CD8-positive, alpha-beta memory T cell (primary cell): ENCODE measurements at regions not wholly inside any gene's neighbourhood (a gene's known extent, or its start where the extent isn't known, plus 50 kb on each side); places are given as distances from the start of the nearest gene placed in this dataset.

Experiments used
- CTCF ChIA-PET: fragments of 350-600 bp; sonication (Branson Sonifier 250); formaldehyde crosslinking; loops from one replicate; lab custom pipeline; 2021; ENCODE audit warnings: antibody characterized with exemption; lab: Charles Lee
- POLR2A ChIA-PET: fragments of 350-600 bp; sonication (Branson Sonifier 250); formaldehyde crosslinking; loops from one replicate; lab custom pipeline; 2021; ENCODE audit warnings: antibody characterized with exemption; lab: Charles Lee
- DNase-seq, 5 donors: peaks; one replicate each; pipeline versions ENCODE4 v3.0.0 to v3.0.0-alpha.2; 2020 to 2022; ENCODE audit warnings: mixed read lengths in 1 of 5
- H3K27ac ChIP-seq: one replicate; pipeline ENCODE4 v1.7.0; 2013; ENCODE audit warnings: low read depth, mild to moderate bottlenecking, low read length, moderate library complexity
- H3K27me3 ChIP-seq: 2 replicates; pipeline ENCODE4 v1.7.0; 2013; ENCODE audit warnings: low read length, mild to moderate bottlenecking; ENCODE audit not compliant: insufficient read depth, poor library complexity, severe bottlenecking
- H3K36me3 ChIP-seq: 2 replicates; pipeline ENCODE4 v1.7.0; 2013; ENCODE audit warnings: mild to moderate bottlenecking, low read length, moderate library complexity; ENCODE audit not compliant: insufficient read depth
- H3K4me1 ChIP-seq: 2 replicates; pipeline ENCODE4 v1.7.0; 2013; ENCODE audit warnings: mild to moderate bottlenecking, low read length, moderate library complexity; ENCODE audit not compliant: insufficient read depth
- H3K4me3 ChIP-seq: 2 replicates; pipeline ENCODE4 v1.7.0; 2013; ENCODE audit warnings: mild to moderate bottlenecking, low read length
- H3K9me3 ChIP-seq: 2 replicates; pipeline ENCODE4 v1.7.0; 2013; ENCODE audit warnings: mild to moderate bottlenecking, low read length
- H3K27ac Mint-ChIP-seq, 8 donors: one replicate each; pipeline ENCODE4 v1.8.0; 2020 to 2021; ENCODE audit warnings: mixed read lengths in 8 of 8, mild to moderate bottlenecking in 6 of 8, inconsistent platforms in 3 of 8, moderate library complexity in 3 of 8
- H3K27me3 Mint-ChIP-seq, 2 donors: one replicate each; pipeline ENCODE4 v1.8.0; 2020 to 2021; ENCODE audit warnings: mixed read lengths in 2 of 2, mild to moderate bottlenecking in 1 of 2, moderate library complexity in 1 of 2
- H3K36me3 Mint-ChIP-seq, 3 donors: one replicate each; pipeline ENCODE4 v1.8.0; 2020 to 2021; ENCODE audit warnings: mixed read lengths in 3 of 3, inconsistent platforms in 1 of 3, mild to moderate bottlenecking in 1 of 3
- H3K4me1 Mint-ChIP-seq, 3 donors: one replicate each; pipeline ENCODE4 v1.8.0; 2020 to 2021; ENCODE audit warnings: mixed read lengths in 3 of 3, inconsistent platforms in 1 of 3, mild to moderate bottlenecking in 1 of 3
- H3K4me3 Mint-ChIP-seq, 7 donors: one replicate each; pipeline ENCODE4 v1.8.0; 2020 to 2021; ENCODE audit warnings: mixed read lengths in 7 of 7, mild to moderate bottlenecking in 6 of 7, moderate library complexity in 4 of 7, inconsistent platforms in 2 of 7
- H3K9me3 Mint-ChIP-seq, 5 donors: one replicate each; pipeline ENCODE4 v1.8.0; 2020 to 2022; ENCODE audit warnings: mixed read lengths in 5 of 5, mild to moderate bottlenecking in 3 of 5, moderate library complexity in 2 of 5, inconsistent platforms in 1 of 5

DNA sequence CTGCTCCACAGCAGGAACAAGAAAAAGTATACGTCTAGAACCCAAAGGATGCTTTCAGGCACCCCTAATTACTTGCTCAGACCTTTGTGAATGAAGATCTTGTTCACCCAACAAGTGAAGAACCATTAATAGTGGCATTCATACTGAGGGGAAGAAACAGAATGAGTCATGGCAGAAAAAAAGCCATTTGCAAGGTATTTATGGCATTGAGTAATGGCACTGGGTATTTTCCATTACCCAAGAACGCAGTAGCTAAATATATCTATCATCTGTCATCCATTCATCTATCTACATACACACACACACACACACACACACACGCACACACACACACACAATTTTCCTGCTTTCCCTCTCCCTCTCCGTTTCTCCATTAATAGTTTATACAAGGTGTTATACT is 56.4 kb upstream of the XIRP2 start:
- POLR2A ChIA-PET, result no interaction called here
- no peak overlapping the region for H3K27ac ChIP-seq

GRCh38 chr2:166825914-166826313 is 62.4 kb upstream of the XIRP2 start:
- H3K9me3 Mint-ChIP-seq, result peaks cover 0 to 14% (median 0%) of the 10 kb centered on the region in 5 donors
- Histone ChIP-seq H3K9me3 (no peaks in the 10 kb centered on the region), H3K4me1 (no peaks in the 10 kb centered on the region), H3K27ac (no peak overlapping the region), H3K27me3 (no peaks in the 10 kb centered on the region), H3K4me3 (no peak overlapping the region), H3K36me3 (no peaks in the 10 kb centered on the region)
- POLR2A ChIA-PET, result no interaction called here
- H3K36me3 Mint-ChIP-seq, result no peaks in the 10 kb centered on the region
- H3K4me3 Mint-ChIP-seq, result no peak overlapping the region
- no peaks in the 10 kb centered on the region for H3K4me1 Mint-ChIP-seq
- no peaks in the 10 kb centered on the region for H3K27me3 Mint-ChIP-seq
- H3K27ac Mint-ChIP-seq, result no peak overlapping the region
- CTCF ChIA-PET, result no interaction called here
- DNase-seq, result no peak

More for the DNA sequence above, 56.4 kb upstream of the XIRP2 start:
- H3K27me3 Mint-ChIP-seq, result no peaks in the 10 kb centered on the region
- H3K36me3 Mint-ChIP-seq, result no peaks in the 10 kb centered on the region
- Histone ChIP-seq H3K27me3 (no peaks in the 10 kb centered on the region), H3K4me3 (no peak overlapping the region), H3K9me3 (no peaks in the 10 kb centered on the region), H3K4me1 (no peaks in the 10 kb centered on the region), H3K36me3 (no peaks in the 10 kb centered on the region)
- no peaks in the 10 kb centered on the region for H3K4me1 Mint-ChIP-seq
- CTCF ChIA-PET, result no interaction called here
- H3K27ac Mint-ChIP-seq, result no peak overlapping the region
- H3K9me3 Mint-ChIP-seq, result peaks cover 0 to 14% (median 0%) of the 10 kb centered on the region in 5 donors
- no peak for DNase-seq
- no peak overlapping the region for H3K4me3 Mint-ChIP-seq

DNA sequence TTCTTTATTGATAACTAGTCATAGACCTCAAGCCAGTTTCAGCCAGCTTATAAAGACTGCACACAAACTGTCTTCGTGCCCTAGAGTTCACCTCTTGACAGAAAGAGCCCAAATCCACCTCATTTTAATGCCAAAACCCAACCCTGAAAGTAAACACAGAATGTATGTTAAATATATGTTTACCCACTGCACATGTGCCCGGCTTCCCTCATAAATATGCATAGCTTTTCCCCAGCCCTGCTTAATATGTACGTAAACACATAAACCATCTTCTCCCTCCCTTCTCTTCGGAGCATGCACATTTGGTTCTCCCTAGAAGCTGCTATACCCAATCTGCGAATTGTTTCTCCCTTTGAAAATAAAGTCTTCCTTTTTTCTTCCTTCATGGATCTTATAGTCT is 73.9 kb upstream of the XIRP2 start:
- H3K36me3 ChIP-seq, result no peaks in the 10 kb centered on the region
- no peak for DNase-seq
- H3K9me3 ChIP-seq, result no peaks in the 10 kb centered on the region
- no peaks in the 10 kb centered on the region for H3K27me3 ChIP-seq
- H3K4me3 Mint-ChIP-seq, result no peak overlapping the region
- POLR2A ChIA-PET, result no interaction called here
- no peaks in the 10 kb centered on the region for H3K36me3 Mint-ChIP-seq
- no peak overlapping the region for H3K4me3 ChIP-seq
- H3K9me3 Mint-ChIP-seq, result peaks cover 0 to 16% (median 5%) of the 10 kb centered on the region in 5 donors
- no peaks in the 10 kb centered on the region for H3K4me1 Mint-ChIP-seq
- H3K27ac ChIP-seq, result no peak overlapping the region
- no peaks in the 10 kb centered on the region for H3K27me3 Mint-ChIP-seq
- no peaks in the 10 kb centered on the region for H3K4me1 ChIP-seq
- no peak overlapping the region for H3K27ac Mint-ChIP-seq
- CTCF ChIA-PET, result no interaction called here

GRCh38 chr2:166812166-166812891 is 76.0 kb upstream of the XIRP2 start:
- Histone ChIP-seq H3K27ac (no peak overlapping the region), H3K4me3 (no peak overlapping the region), H3K9me3 (no peaks in the 10 kb centered on the region), H3K36me3 (no peaks in the 10 kb centered on the region), H3K4me1 (no peaks in the 10 kb centered on the region), H3K27me3 (no peaks in the 10 kb centered on the region)
- Mint-ChIP-seq H3K4me3 (no peak overlapping the region), H3K27me3 (no peaks in the 10 kb centered on the region), H3K9me3 (peaks cover 0 to 16% (median 8%) of the 10 kb centered on the region in 5 donors), H3K4me1 (no peaks in the 10 kb centered on the region), H3K36me3 (no peaks in the 10 kb centered on the region), H3K27ac (no peak overlapping the region)
- ChIA-PET POLR2A (no interaction called here), CTCF (no interaction called here)
- no peak for DNase-seq

- Histone ChIP-seq H3K27me3 (no peaks in the 10 kb centered on the region), H3K9me3 (no peaks in the 10 kb centered on the region), H3K36me3 (no peaks in the 10 kb centered on the region), H3K4me3 (no peak overlapping the region), H3K27ac (no peak overlapping the region), H3K4me1 (peaks cover 14% of the 10 kb centered on the region)
- POLR2A ChIA-PET, result no interaction called here
- Mint-ChIP-seq H3K4me1 (peaks cover 0 to 9% (median 0%) of the 10 kb centered on the region in 3 donors), H3K27ac (no peak overlapping the region), H3K36me3 (no peaks in the 10 kb centered on the region), H3K9me3 (peaks cover 0 to 16% (median 6%) of the 10 kb centered on the region in 5 donors), H3K4me3 (no peak overlapping the region), H3K27me3 (no peaks in the 10 kb centered on the region)
- CTCF ChIA-PET, result no interaction called here
- no peak for DNase-seq
Observed at GRCh38 chr2:166805753-166806152, 82.5 kb upstream of the XIRP2 start.

GRCh38 chr2:166803373-166804000 is 84.8 kb upstream of the XIRP2 start:
- H3K4me3 Mint-ChIP-seq, result no peak overlapping the region
- no peak overlapping the region for H3K27ac Mint-ChIP-seq
- H3K27me3 Mint-ChIP-seq, result no peaks in the 10 kb centered on the region
- ChIA-PET POLR2A (no interaction called here), CTCF (no interaction called here)
- H3K27me3 ChIP-seq, result no peaks in the 10 kb centered on the region
- H3K36me3 Mint-ChIP-seq, result no peaks in the 10 kb centered on the region
- peaks cover 0 to 9% (median 0%) of the 10 kb centered on the region in 3 donors for H3K4me1 Mint-ChIP-seq
- peaks cover 0 to 16% (median 7%) of the 10 kb centered on the region in 5 donors for H3K9me3 Mint-ChIP-seq
- no peak overlapping the region for H3K27ac ChIP-seq
- H3K4me3 ChIP-seq, result no peak overlapping the region
- no peaks in the 10 kb centered on the region for H3K36me3 ChIP-seq
- peaks cover 14% of the 10 kb centered on the region for H3K4me1 ChIP-seq
- no peaks in the 10 kb centered on the region for H3K9me3 ChIP-seq
- peak in 1 of 5 donors; percentile 21 for DNase-seq

- H3K27me3 ChIP-seq, result no peaks in the 10 kb centered on the region
- H3K9me3 ChIP-seq, result no peaks in the 10 kb centered on the region
- ChIA-PET POLR2A (no interaction called here), CTCF (no interaction called here)
- no peak overlapping the region for H3K4me3 ChIP-seq
- no peak overlapping the region for H3K27ac ChIP-seq
- Mint-ChIP-seq H3K27ac (no peak overlapping the region), H3K4me3 (no peak overlapping the region), H3K4me1 (peaks cover 0 to 9% (median 0%) of the 10 kb centered on the region in 3 donors), H3K36me3 (no peaks in the 10 kb centered on the region), H3K9me3 (peaks cover 0 to 14% (median 6%) of the 10 kb centered on the region in 5 donors), H3K27me3 (no peaks in the 10 kb centered on the region)
- H3K36me3 ChIP-seq, result no peaks in the 10 kb centered on the region
- peaks cover 14% of the 10 kb centered on the region for H3K4me1 ChIP-seq
- DNase-seq, result peak in 1 of 5 donors; percentile 50
Observed at GRCh38 chr2:166802475-166802874, 85.8 kb upstream of the XIRP2 start.

DNA sequence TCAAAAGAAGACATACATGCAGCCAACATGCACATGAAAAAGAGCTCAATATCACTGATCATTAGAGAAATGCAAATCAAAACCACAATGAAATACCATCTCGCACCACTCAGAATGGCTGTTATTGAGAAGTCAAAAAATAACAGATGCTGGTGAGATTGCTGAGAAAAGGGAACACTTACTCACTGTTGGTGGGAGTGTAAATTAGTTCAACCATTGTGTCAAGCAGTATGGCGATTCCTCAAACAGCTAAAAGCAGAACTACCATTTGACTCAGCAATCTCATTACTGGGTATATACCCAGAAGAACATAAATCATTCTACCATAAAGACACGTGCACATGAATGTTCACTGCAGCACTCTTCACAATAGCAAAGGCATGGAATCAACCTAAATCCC is 95.5 kb upstream of the XIRP2 start:
- H3K4me3 ChIP-seq, result no peak overlapping the region
- DNase-seq, result no peak
- H3K36me3 ChIP-seq, result no peaks in the 10 kb centered on the region
- Mint-ChIP-seq H3K27me3 (no peaks in the 10 kb centered on the region), H3K4me3 (no peak overlapping the region), H3K27ac (no peak overlapping the region), H3K4me1 (no peaks in the 10 kb centered on the region), H3K9me3 (peaks cover 0 to 19% (median 9%) of the 10 kb centered on the region in 5 donors), H3K36me3 (no peaks in the 10 kb centered on the region)
- H3K4me1 ChIP-seq, result no peaks in the 10 kb centered on the region
- ChIA-PET CTCF (no interaction called here), POLR2A (no interaction called here)
- no peak overlapping the region for H3K27ac ChIP-seq
- no peaks in the 10 kb centered on the region for H3K27me3 ChIP-seq
- no peaks in the 10 kb centered on the region for H3K9me3 ChIP-seq
